ENCODE measurements at regions not wholly inside any gene's neighbourhood (a gene's known extent, or its start where the extent isn't known, plus 50 kb on each side); places are given as distances from the start of the nearest gene placed in this dataset.

DNA sequence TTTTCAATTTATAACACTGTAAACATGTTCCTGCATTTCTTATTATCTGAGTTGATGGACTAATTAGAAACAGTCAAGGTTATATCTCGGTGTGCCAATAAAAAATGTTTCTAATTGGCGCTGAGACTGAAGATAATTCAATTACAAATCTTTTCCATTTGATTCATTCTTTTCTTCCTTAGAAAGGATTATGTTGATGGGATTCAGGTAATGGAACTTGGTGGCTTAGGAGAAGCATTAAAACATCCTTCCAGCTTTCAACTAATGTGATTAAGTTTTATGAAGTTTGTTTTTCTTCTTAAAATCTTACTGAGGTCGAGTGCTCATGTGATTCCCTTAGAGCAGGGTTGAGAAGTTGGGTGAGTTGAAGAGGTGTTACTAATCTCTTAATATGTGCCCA is 1015.3 kb downstream of the NR2F1-AS1 start:
- WGBS, 5 donors: 60 to 74% (median 67%) methylated on average over 3 of the region's 3 CpGs
- Histone ChIP-seq H3K27ac (no peak overlapping the region), H3K4me1 (no peaks in the 10 kb centered on the region), H3K4me3 (no peak overlapping the region), H3K9me3 (no peaks in the 10 kb centered on the region), H3K36me3 (no peaks in the 10 kb centered on the region), H3K27me3 (replicated peaks in 1 of 7) (no peaks in the 10 kb centered on the region)
- TF ChIP-seq POLR2A (IDR thresholded peaks at IDR 0.05) (no peak), POLR2AphosphoS5 (IDR thresholded peaks at IDR 0.05) (no peak)
- TF ChIP-seq, protein P1, sequence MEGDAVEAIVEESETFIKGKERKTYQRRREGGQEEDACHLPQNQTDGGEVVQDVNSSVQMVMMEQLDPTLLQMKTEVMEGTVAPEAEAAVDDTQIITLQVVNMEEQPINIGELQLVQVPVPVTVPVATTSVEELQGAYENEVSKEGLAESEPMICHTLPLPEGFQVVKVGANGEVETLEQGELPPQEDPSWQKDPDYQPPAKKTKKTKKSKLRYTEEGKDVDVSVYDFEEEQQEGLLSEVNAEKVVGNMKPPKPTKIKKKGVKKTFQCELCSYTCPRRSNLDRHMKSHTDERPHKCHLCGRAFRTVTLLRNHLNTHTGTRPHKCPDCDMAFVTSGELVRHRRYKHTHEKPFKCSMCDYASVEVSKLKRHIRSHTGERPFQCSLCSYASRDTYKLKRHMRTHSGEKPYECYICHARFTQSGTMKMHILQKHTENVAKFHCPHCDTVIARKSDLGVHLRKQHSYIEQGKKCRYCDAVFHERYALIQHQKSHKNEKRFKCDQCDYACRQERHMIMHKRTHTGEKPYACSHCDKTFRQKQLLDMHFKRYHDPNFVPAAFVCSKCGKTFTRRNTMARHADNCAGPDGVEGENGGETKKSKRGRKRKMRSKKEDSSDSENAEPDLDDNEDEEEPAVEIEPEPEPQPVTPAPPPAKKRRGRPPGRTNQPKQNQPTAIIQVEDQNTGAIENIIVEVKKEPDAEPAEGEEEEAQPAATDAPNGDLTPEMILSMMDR (IDR thresholded peaks at IDR 0.05 in 8 of 11, conservative IDR thresholded peaks at IDR 0.05 in 3 of 11): no peak
- DNase-seq: no peak
- intact Hi-C loops (cut with DNase I; ENCODE audit: low total_unique reads): no loop called here

DNA sequence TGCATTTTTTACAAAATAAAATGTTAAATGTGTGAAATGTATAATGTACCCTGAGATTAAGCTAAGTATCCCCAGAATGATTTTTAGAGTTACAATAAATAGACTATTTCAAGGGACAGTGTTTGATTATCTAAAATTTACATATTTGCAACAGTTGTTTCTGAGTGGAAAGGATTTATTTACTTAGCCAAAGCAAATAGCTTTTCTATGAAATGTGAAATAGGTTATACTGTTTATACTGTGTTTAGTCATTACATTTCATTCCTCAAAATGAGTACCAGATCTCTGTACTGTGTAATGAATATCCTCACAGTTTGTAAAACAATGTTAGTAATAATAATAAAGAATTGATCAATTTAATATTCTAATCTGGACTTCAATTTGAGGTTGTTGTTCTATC is 1019.0 kb downstream of the NR2F1-AS1 start:
- no peaks in the 10 kb centered on the region for H3K36me3 ChIP-seq
- no peak for DNase-seq
- TF ChIP-seq POLR2AphosphoS5 (IDR thresholded peaks at IDR 0.05) (no peak), POLR2A (IDR thresholded peaks at IDR 0.05) (no peak)
- TF ChIP-seq, protein P1 (IDR thresholded peaks at IDR 0.05 in 8 of 11, conservative IDR thresholded peaks at IDR 0.05 in 3 of 11): no peak
- H3K27me3 ChIP-seq (replicated peaks in 1 of 7): no peaks in the 10 kb centered on the region
- no peak overlapping the region for H3K4me3 ChIP-seq
- H3K27ac ChIP-seq: no peak overlapping the region
- intact Hi-C loops (cut with DNase I; ENCODE audit: low total_unique reads): no loop called here
- H3K9me3 ChIP-seq: no peaks in the 10 kb centered on the region
- no peaks in the 10 kb centered on the region for H3K4me1 ChIP-seq

DNA sequence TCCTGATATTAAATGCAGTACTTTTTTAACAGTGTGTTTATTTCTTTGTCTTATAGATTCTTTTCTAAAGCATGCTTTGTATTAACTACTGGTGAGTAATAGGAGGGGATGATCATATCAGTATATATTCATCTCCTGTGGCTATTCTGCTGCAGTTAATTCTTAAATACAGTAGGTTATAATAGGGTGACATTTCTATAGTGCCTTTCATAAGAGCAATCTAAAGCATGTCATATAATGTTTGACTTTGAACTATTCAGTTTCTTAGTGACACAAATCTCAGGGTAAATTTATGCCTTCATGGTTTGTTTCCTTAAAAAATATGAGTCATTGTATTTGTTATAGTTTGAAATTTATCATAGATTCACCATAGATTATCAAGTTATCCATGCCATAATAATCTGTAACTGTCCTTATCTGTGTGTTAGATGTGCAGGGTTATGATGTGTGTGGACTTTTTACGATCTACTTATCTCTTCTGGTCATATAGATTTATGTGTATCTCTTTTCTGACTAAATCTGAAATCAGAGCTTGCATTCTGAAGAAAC is 1019.5 kb downstream of the NR2F1-AS1 start:
- Histone ChIP-seq H3K9me3 (no peaks in the 10 kb centered on the region), H3K27ac (no peak overlapping the region), H3K27me3 (replicated peaks in 1 of 7) (no peaks in the 10 kb centered on the region), H3K4me3 (no peak overlapping the region), H3K4me1 (no peaks in the 10 kb centered on the region), H3K36me3 (no peaks in the 10 kb centered on the region)
- no peak for DNase-seq
- no peak for TF ChIP-seq POLR2A (IDR thresholded peaks at IDR 0.05)
- intact Hi-C loops (cut with DNase I; ENCODE audit: low total_unique reads): no loop called here
- WGBS, 5 donors: 57 to 90% (median 78%) methylated on average over 1 of the region's 1 CpG

DNA sequence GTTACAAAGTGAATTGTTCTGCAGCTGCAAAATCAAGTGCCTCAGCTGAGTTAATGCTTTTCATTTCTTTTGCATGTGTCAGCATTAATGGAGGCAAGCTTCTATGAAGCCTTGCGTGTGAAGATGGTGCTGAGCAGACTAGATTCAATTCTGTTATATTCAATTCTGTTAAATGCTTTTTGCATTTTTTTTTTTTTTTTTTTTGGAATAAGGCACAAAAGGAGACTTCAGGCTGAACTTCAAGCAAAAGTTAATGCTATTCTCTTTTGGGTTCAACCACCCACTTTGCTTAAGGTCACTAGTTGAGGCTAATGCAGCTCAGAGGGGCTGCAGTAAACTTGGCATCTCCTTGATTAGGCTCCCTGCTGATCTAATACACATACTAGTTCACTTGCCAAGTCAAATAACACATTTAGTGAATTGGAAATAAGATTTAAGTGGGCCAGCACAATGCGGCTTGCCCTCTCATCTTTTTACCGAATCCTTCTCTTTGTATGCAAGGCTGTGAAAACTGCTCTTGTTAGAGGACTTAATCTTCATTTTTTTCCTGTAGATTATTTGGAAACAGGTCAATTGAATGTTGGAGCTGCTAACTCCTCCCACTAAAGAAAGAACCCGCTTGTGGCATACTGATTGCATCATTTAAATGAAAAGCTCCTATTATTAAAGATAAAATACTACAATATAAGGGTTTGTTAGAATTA is 1020.2 kb downstream of the NR2F1-AS1 start:
- H3K4me1 ChIP-seq: no peaks in the 10 kb centered on the region
- no peak overlapping the region for H3K27ac ChIP-seq
- 61 to 75% (median 72%) methylated on average over 4 of the region's 4 CpGs for WGBS, 5 donors
- no peak for DNase-seq
- TF ChIP-seq, protein P1 (IDR thresholded peaks at IDR 0.05 in 8 of 11, conservative IDR thresholded peaks at IDR 0.05 in 3 of 11): no peak
- TF ChIP-seq POLR2AphosphoS5 (IDR thresholded peaks at IDR 0.05) (no peak), POLR2A (IDR thresholded peaks at IDR 0.05) (no peak)
- intact Hi-C loops (cut with DNase I; ENCODE audit: low total_unique reads): no loop called here
- no peak overlapping the region for H3K4me3 ChIP-seq
- H3K36me3 ChIP-seq: no peaks in the 10 kb centered on the region
- H3K9me3 ChIP-seq: no peaks in the 10 kb centered on the region
- H3K27me3 ChIP-seq (replicated peaks in 1 of 7): no peaks in the 10 kb centered on the region

Measured in spleen (tissue), 11 donors.